WTC11 (cell line): ENCODE measurements at regions not wholly inside any gene's neighbourhood (a gene's known extent, or its start where the extent isn't known, plus 50 kb on each side); places are given as distances from the start of the nearest gene placed in this dataset.

Source experiments
- ATAC-seq: fragments of 200-7000 bp; cut with Tn5 transposase; 2 replicates; pipeline ENCODE4 v1.10.0; 2021; ENCODE audit warnings: mild to moderate bottlenecking, moderate library complexity
- CTCF ChIA-PET: fragments of 300-600 bp; sonication (Branson Sonifier 250); formaldehyde crosslinking; loops from one replicate; lab custom pipeline; 2021; ENCODE audit warnings: antibody characterized with exemption; lab: Charles Lee
- POLR2A ChIA-PET: fragments of 350-600 bp; sonication (Branson Sonifier 250); formaldehyde crosslinking; loops from one replicate; lab custom pipeline; 2021; ENCODE audit warnings: antibody characterized with exemption; lab: Charles Lee
- DNase-seq: peaks from one replicate; pipeline ENCODE4 v3.0.0; 2021; ENCODE audit warnings: low spot score
- H3K27ac Mint-ChIP-seq: 2 replicates; pipeline ENCODE4 v1.8.0; 2021; ENCODE audit warnings: mixed read lengths
- H3K27me3 Mint-ChIP-seq: 2 replicates; pipeline ENCODE4 v1.8.0; 2021; ENCODE audit warnings: low read depth, mild to moderate bottlenecking, moderate library complexity, mixed read lengths
- H3K36me3 Mint-ChIP-seq: 2 replicates; pipeline ENCODE4 v1.8.0; 2021; ENCODE audit warnings: mixed read lengths
- H3K4me1 Mint-ChIP-seq: 2 replicates; pipeline ENCODE4 v1.8.0; 2022; ENCODE audit warnings: mixed read lengths
- H3K4me3 Mint-ChIP-seq: 2 replicates; pipeline ENCODE4 v1.8.0; 2021; ENCODE audit warnings: mild to moderate bottlenecking, moderate library complexity, mixed read lengths
- H3K9me3 Mint-ChIP-seq: 2 replicates; pipeline ENCODE4 v1.8.0; 2021; ENCODE audit warnings: mixed read lengths
- CREM ChIP-seq: sonication (generic); formaldehyde crosslinking; IDR thresholded peaks from 2 replicates; pipeline ENCODE4 v1.8.1; 2022; ENCODE audit warnings: mild to moderate bottlenecking, missing genetic modification reagents, moderate library complexity
- ESRRA ChIP-seq: sonication (generic); formaldehyde crosslinking; IDR thresholded peaks from 2 replicates; pipeline ENCODE4 v1.8.1; 2022; ENCODE audit warnings: mild to moderate bottlenecking, missing genetic modification reagents, borderline replicate concordance
- FOXJ3 ChIP-seq: sonication (generic); formaldehyde crosslinking; IDR thresholded peaks from 2 replicates; pipeline ENCODE4 v1.9.0; 2021; ENCODE audit warnings: missing genetic modification reagents, mild to moderate bottlenecking, borderline replicate concordance
- FOXK1 ChIP-seq: sonication (generic); formaldehyde crosslinking; IDR thresholded peaks from 2 replicates; pipeline ENCODE4 v1.8.0; 2022; ENCODE audit warnings: mild to moderate bottlenecking, moderate library complexity, missing genetic modification reagents
- HMGA2 ChIP-seq: fragments of 250-450 bp; sonication (Bioruptor Pico); IDR thresholded peaks from 2 replicates; pipeline ENCODE4 v1.4.0; 2021; ENCODE audit warnings: mild to moderate bottlenecking, moderate library complexity
- MXD4 ChIP-seq: fragments of 250-450 bp; sonication (Bioruptor Pico); IDR thresholded peaks from 2 replicates; pipeline ENCODE4 v1.8.0; 2021; ENCODE audit warnings: mild to moderate bottlenecking, moderate library complexity, borderline replicate concordance
- ZNF232 ChIP-seq: sonication (generic); formaldehyde crosslinking; IDR thresholded peaks from 2 replicates; pipeline ENCODE4 v1.8.0; 2022; ENCODE audit warnings: mild to moderate bottlenecking, missing genetic modification reagents
- ZNF317 ChIP-seq: sonication (generic); formaldehyde crosslinking; IDR thresholded peaks from 2 replicates; pipeline ENCODE4 v1.8.1; 2023; ENCODE audit warnings: low read depth, mild to moderate bottlenecking, moderate library complexity, missing genetic modification reagents, borderline replicate concordance
- TF ChIP-seq, protein P1 (sequence below): sonication (generic); formaldehyde crosslinking; IDR thresholded peaks from 2 replicates; pipeline ENCODE4 v1.8.1; 2022; ENCODE audit warnings: low read depth, missing genetic modification reagents, borderline replicate concordance
- TF ChIP-seq, protein P2 (sequence below): fragments of 250-450 bp; sonication (Bioruptor Pico); IDR thresholded peaks from 2 replicates; pipeline ENCODE4 v1.8.0; 2021; ENCODE audit warnings: mild to moderate bottlenecking
- TF ChIP-seq, protein P3 (sequence below): fragments of 250-450 bp; sonication (Bioruptor Pico); IDR thresholded peaks from 2 replicates; pipeline ENCODE4 v1.9.0; 2021; ENCODE audit warnings: mild to moderate bottlenecking, borderline replicate concordance
- TF ChIP-seq, protein P4 (sequence below): fragments of 250-450 bp; sonication (Bioruptor Pico); IDR thresholded peaks from 2 replicates; pipeline ENCODE4 v1.9.0; 2021; ENCODE audit warnings: mild to moderate bottlenecking
- TF ChIP-seq, protein P5 (sequence below): fragments of 250-450 bp; sonication (Bioruptor Pico); IDR thresholded peaks from 2 replicates; pipeline ENCODE4 v1.9.0; 2021; ENCODE audit warnings: moderate library complexity, mild to moderate bottlenecking, inconsistent platforms, borderline replicate concordance
- TF ChIP-seq, protein P6 (sequence below): fragments of 250-450 bp; sonication (Bioruptor Pico); IDR thresholded peaks from 2 replicates; pipeline ENCODE4 v1.9.0; 2021; ENCODE audit warnings: mild to moderate bottlenecking
- TF ChIP-seq, protein P7 (sequence below): sonication (generic); formaldehyde crosslinking; IDR thresholded peaks from 2 replicates; pipeline ENCODE4 v1.8.1; 2023; ENCODE audit warnings: mild to moderate bottlenecking, missing genetic modification reagents, moderate library complexity

DNA sequence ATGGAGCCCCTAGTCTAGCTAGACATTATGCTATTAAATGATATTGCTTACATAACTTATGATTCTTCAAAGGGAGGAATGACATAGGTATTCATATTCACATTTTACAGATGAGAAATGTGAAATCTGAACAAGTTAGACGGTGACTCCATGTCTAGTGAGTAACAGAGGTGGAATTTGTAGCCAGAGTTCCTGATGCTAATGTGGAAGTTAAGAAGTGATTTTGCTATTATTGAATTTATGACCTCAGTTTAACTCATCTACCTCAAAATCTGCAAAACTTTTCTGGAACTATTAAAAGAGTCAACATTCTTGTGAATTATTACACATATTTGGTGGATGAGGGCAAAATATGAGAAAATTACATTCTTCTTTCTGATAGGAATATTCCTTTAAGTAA is 347.6 kb upstream of the MMS22L start:
- POLR2A ChIA-PET = no interaction called here
- no peak for DNase-seq
- Mint-ChIP-seq H3K4me3 (no peak overlapping the region), H3K27me3 (peaks cover 3% of the 10 kb centered on the region), H3K27ac (no peak overlapping the region), H3K4me1 (peaks cover 3% of the 10 kb centered on the region; the same call in 1 of the 2 replicates)
- ATAC-seq = no peak
- TF ChIP-seq, protein P1, sequence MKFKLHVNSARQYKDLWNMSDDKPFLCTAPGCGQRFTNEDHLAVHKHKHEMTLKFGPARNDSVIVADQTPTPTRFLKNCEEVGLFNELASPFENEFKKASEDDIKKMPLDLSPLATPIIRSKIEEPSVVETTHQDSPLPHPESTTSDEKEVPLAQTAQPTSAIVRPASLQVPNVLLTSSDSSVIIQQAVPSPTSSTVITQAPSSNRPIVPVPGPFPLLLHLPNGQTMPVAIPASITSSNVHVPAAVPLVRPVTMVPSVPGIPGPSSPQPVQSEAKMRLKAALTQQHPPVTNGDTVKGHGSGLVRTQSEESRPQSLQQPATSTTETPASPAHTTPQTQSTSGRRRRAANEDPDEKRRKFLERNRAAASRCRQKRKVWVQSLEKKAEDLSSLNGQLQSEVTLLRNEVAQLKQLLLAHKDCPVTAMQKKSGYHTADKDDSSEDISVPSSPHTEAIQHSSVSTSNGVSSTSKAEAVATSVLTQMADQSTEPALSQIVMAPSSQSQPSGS (CRISPR knock-in tag) = no peak
- TF ChIP-seq, protein P2, sequence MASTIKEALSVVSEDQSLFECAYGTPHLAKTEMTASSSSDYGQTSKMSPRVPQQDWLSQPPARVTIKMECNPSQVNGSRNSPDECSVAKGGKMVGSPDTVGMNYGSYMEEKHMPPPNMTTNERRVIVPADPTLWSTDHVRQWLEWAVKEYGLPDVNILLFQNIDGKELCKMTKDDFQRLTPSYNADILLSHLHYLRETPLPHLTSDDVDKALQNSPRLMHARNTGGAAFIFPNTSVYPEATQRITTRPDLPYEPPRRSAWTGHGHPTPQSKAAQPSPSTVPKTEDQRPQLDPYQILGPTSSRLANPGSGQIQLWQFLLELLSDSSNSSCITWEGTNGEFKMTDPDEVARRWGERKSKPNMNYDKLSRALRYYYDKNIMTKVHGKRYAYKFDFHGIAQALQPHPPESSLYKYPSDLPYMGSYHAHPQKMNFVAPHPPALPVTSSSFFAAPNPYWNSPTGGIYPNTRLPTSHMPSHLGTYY (CRISPR knock-in tag) = no peak
- TF ChIP-seq, protein P3, sequence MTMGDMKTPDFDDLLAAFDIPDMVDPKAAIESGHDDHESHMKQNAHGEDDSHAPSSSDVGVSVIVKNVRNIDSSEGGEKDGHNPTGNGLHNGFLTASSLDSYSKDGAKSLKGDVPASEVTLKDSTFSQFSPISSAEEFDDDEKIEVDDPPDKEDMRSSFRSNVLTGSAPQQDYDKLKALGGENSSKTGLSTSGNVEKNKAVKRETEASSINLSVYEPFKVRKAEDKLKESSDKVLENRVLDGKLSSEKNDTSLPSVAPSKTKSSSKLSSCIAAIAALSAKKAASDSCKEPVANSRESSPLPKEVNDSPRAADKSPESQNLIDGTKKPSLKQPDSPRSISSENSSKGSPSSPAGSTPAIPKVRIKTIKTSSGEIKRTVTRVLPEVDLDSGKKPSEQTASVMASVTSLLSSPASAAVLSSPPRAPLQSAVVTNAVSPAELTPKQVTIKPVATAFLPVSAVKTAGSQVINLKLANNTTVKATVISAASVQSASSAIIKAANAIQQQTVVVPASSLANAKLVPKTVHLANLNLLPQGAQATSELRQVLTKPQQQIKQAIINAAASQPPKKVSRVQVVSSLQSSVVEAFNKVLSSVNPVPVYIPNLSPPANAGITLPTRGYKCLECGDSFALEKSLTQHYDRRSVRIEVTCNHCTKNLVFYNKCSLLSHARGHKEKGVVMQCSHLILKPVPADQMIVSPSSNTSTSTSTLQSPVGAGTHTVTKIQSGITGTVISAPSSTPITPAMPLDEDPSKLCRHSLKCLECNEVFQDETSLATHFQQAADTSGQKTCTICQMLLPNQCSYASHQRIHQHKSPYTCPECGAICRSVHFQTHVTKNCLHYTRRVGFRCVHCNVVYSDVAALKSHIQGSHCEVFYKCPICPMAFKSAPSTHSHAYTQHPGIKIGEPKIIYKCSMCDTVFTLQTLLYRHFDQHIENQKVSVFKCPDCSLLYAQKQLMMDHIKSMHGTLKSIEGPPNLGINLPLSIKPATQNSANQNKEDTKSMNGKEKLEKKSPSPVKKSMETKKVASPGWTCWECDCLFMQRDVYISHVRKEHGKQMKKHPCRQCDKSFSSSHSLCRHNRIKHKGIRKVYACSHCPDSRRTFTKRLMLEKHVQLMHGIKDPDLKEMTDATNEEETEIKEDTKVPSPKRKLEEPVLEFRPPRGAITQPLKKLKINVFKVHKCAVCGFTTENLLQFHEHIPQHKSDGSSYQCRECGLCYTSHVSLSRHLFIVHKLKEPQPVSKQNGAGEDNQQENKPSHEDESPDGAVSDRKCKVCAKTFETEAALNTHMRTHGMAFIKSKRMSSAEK = no peak
- TF ChIP-seq, protein P4, sequence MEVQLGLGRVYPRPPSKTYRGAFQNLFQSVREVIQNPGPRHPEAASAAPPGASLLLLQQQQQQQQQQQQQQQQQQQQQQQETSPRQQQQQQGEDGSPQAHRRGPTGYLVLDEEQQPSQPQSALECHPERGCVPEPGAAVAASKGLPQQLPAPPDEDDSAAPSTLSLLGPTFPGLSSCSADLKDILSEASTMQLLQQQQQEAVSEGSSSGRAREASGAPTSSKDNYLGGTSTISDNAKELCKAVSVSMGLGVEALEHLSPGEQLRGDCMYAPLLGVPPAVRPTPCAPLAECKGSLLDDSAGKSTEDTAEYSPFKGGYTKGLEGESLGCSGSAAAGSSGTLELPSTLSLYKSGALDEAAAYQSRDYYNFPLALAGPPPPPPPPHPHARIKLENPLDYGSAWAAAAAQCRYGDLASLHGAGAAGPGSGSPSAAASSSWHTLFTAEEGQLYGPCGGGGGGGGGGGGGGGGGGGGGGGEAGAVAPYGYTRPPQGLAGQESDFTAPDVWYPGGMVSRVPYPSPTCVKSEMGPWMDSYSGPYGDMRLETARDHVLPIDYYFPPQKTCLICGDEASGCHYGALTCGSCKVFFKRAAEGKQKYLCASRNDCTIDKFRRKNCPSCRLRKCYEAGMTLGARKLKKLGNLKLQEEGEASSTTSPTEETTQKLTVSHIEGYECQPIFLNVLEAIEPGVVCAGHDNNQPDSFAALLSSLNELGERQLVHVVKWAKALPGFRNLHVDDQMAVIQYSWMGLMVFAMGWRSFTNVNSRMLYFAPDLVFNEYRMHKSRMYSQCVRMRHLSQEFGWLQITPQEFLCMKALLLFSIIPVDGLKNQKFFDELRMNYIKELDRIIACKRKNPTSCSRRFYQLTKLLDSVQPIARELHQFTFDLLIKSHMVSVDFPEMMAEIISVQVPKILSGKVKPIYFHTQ (CRISPR knock-in tag) = no peak
- TF ChIP-seq, protein P5, sequence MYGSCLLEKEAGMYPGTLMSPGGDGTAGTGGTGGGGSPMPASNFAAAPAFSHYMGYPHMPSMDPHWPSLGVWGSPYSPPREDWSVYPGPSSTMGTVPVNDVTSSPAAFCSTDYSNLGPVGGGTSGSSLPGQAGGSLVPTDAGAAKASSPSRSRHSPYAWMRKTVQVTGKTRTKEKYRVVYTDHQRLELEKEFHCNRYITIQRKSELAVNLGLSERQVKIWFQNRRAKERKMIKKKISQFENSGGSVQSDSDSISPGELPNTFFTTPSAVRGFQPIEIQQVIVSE (CRISPR knock-in tag) = no peak
- TF ChIP-seq, all 79 proteins: peak for 0
- Mint-ChIP-seq H3K9me3 (no peaks in the 10 kb centered on the region), H3K36me3 (no peaks in the 10 kb centered on the region)
- CTCF ChIA-PET = no interaction called here

DNA sequence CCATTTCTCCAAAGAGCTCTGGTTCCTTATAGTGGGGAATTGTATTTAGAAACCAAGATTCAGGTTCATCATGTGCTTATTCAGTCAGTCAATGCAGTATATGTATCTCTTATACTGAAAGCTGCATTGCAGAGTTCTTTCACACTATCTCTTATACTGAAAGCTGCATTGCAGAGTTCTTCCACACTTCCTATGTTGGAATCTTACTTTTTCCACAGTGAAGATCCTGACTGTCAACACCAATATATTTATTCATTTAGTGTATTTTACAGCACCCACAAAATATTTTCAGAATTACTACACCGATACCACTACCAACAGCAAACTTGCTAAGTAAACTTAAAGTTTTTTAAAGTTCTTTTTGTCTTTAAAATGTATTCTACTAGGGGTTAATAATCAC is 349.3 kb upstream of the MMS22L start:
- peaks cover 3% of the 10 kb centered on the region for H3K27me3 Mint-ChIP-seq
- H3K9me3 Mint-ChIP-seq = peaks cover 9% of the 10 kb centered on the region
- H3K27ac Mint-ChIP-seq = no peak overlapping the region
- CTCF ChIA-PET = interaction anchor here (0.8 kb wide), 1 partner anchor 192 kb away, joined by 3 read pairs; no protein-coding TSS in a partner anchor
- TF ChIP-seq FOXJ3 = no peak
- TF ChIP-seq MXD4 (CRISPR knock-in tag) = no peak
- TF ChIP-seq ESRRA = no peak
- no peak for TF ChIP-seq ZNF317 (CRISPR knock-in tag)
- TF ChIP-seq HMGA2 (CRISPR knock-in tag) = no peak
- TF ChIP-seq CREM (CRISPR knock-in tag) = no peak
- TF ChIP-seq, protein P6, sequence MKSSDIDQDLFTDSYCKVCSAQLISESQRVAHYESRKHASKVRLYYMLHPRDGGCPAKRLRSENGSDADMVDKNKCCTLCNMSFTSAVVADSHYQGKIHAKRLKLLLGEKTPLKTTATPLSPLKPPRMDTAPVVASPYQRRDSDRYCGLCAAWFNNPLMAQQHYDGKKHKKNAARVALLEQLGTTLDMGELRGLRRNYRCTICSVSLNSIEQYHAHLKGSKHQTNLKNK (CRISPR knock-in tag) = no peak
- no peak for TF ChIP-seq ZNF232 (CRISPR knock-in tag)
- no peak for TF ChIP-seq FOXK1 (CRISPR knock-in tag)
- TF ChIP-seq, protein P7, sequence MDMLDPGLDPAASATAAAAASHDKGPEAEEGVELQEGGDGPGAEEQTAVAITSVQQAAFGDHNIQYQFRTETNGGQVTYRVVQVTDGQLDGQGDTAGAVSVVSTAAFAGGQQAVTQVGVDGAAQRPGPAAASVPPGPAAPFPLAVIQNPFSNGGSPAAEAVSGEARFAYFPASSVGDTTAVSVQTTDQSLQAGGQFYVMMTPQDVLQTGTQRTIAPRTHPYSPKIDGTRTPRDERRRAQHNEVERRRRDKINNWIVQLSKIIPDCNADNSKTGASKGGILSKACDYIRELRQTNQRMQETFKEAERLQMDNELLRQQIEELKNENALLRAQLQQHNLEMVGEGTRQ (CRISPR knock-in tag) = no peak
- TF ChIP-seq, all 79 proteins: peak for 0
- ATAC-seq = no peak
- Mint-ChIP-seq H3K36me3 (no peaks in the 10 kb centered on the region; the same call in 1 of the 2 replicates), H3K4me1 (no peaks in the 10 kb centered on the region), H3K4me3 (no peak overlapping the region)
- POLR2A ChIA-PET = no interaction called here
- DNase-seq = no peak
